ENCODE measurements at regions not wholly inside any gene's neighbourhood (a gene's known extent, or its start where the extent isn't known, plus 50 kb on each side); places are given as distances from the start of the nearest gene placed in this dataset.

GRCh38 chr9:80013891-80014290, 442.1 kb downstream of the TLE4 start:
- Histone ChIP-seq H3K9me3 (ENCODE audit: control insufficient read depth, low read depth, low read length) (no peaks in the 10 kb centered on the region), H3T11ph (ENCODE audit: low read length) (no peak overlapping the region), H3K56ac (ENCODE audit: insufficient read length, low read depth, low read length) (no peak overlapping the region), H3K18ac (ENCODE audit: insufficient read length, low read depth, low read length) (no peak overlapping the region), H3K4me1 (ENCODE audit: insufficient read depth, low read length) (no peaks in the 10 kb centered on the region), H2BK120ac (ENCODE audit: low read depth, low read length, poor library complexity, severe bottlenecking) (no peak overlapping the region), H4K5ac (ENCODE audit: insufficient read length, low read depth, low read length) (no peak overlapping the region), H3K4ac (ENCODE audit: low read depth, low read length) (no peak overlapping the region), H4K20me1 (ENCODE audit: control insufficient read depth, insufficient read depth, insufficient read length) (no peaks in the 10 kb centered on the region), H3K79me1 (ENCODE audit: insufficient read depth, low read depth, low read length, poor library complexity, severe bottlenecking) (no peaks in the 10 kb centered on the region), H3K14ac (ENCODE audit: insufficient read depth, low read length) (no peak overlapping the region), H3K23me2 (ENCODE audit: insufficient read length, low read depth, low read length, poor library complexity, severe bottlenecking) (no peaks in the 10 kb centered on the region), H2AK5ac (ENCODE audit: insufficient read length, low read length) (no peak overlapping the region), H3K9ac (ENCODE audit: extremely low read depth, insufficient read length, low read length) (no peak overlapping the region), H2BK5ac (ENCODE audit: insufficient read length, low read length) (no peak overlapping the region), H3K4me2 (ENCODE audit: insufficient read depth, insufficient read length, low read length) (no peak overlapping the region), H3K79me2 (ENCODE audit: insufficient read depth, low read length) (no peaks in the 10 kb centered on the region), H3K27ac (ENCODE audit: insufficient read length, low read depth, low read length) (no peak overlapping the region), H2AFZ (ENCODE audit: low read length) (no peak overlapping the region), H2BK15ac (ENCODE audit: low read depth, low read length) (no peak overlapping the region), H2BK12ac (ENCODE audit: insufficient read length, low read depth, low read length) (no peak overlapping the region), H4K91ac (ENCODE audit: insufficient read length, low read depth, low read length) (no peak overlapping the region), H2BK20ac (ENCODE audit: low read depth, low read length, poor library complexity, severe bottlenecking) (no peak overlapping the region), H3K27me3 (ENCODE audit: insufficient read depth, low read length) (no peaks in the 10 kb centered on the region), H4K8ac (replicated peaks; ENCODE audit: insufficient read length, low read depth, low read length) (no peak overlapping the region), H3K23ac (ENCODE audit: insufficient read length, low read depth, low read length) (no peak overlapping the region)
- Mint-ChIP-seq H3K36me3 (ENCODE audit: insufficient read depth in 1 of 3, low read depth in 3 of 3) (no peaks in the 10 kb centered on the region; a peak in 1 of 7 replicates), H3K27ac (no peak overlapping the region), H3K9me3 (no peaks in the 10 kb centered on the region), H3K4me3 (no peak overlapping the region), H3K4me1 (no peaks in the 10 kb centered on the region), H3K27me3 (ENCODE audit: low read depth) (no peaks in the 10 kb centered on the region)
- TF ChIP-seq CTCF (conservative IDR thresholded peaks at IDR 0.05): no peak
- DNase-seq: no peak
- WGBS (ENCODE audit: extremely low coverage, insufficient read length, low lambda C conversion rate): no CpG with 5 or more reads among the region's 1 CpG

Data from H9 (cell line).